Glutamatergic neuron (in vitro differentiated cells): ENCODE measurements at regions not wholly inside any gene's neighbourhood (a gene's known extent, or its start where the extent isn't known, plus 50 kb on each side); places are given as distances from the start of the nearest gene placed in this dataset.

Experiments
- DNase-seq: peaks from one replicate; pipeline ENCODE4 v3.0.0; 2022
- H3K27ac Mint-ChIP-seq: one replicate; pipeline ENCODE4 v1.8.0; 2020; ENCODE audit warnings: mild to moderate bottlenecking, mixed read lengths, inconsistent platforms; ENCODE audit not compliant: unreplicated experiment
- H3K27me3 Mint-ChIP-seq: one replicate; pipeline ENCODE4 v1.8.0; 2020; ENCODE audit warnings: mild to moderate bottlenecking, moderate library complexity, mixed read lengths, inconsistent platforms; ENCODE audit not compliant: unreplicated experiment
- H3K36me3 Mint-ChIP-seq: one replicate; pipeline ENCODE4 v1.8.0; 2020; ENCODE audit warnings: mild to moderate bottlenecking, mixed read lengths, inconsistent platforms; ENCODE audit not compliant: unreplicated experiment
- H3K4me1 Mint-ChIP-seq: one replicate; pipeline ENCODE4 v1.8.0; 2020; ENCODE audit warnings: mild to moderate bottlenecking, low read depth, mixed read lengths, inconsistent platforms; ENCODE audit not compliant: unreplicated experiment
- H3K4me3 Mint-ChIP-seq: one replicate; pipeline ENCODE4 v1.8.0; 2020; ENCODE audit warnings: mild to moderate bottlenecking, mixed read lengths, inconsistent platforms; ENCODE audit not compliant: unreplicated experiment
- H3K9me3 Mint-ChIP-seq: one replicate; pipeline ENCODE4 v1.8.0; 2020; ENCODE audit warnings: mild to moderate bottlenecking, moderate library complexity, mixed read lengths, inconsistent platforms; ENCODE audit not compliant: unreplicated experiment
- CTCF ChIP-seq: fragments of 200-600 bp; sonication (generic); IDR thresholded peaks from one replicate; pipeline ENCODE4 v1.5.0; 2021; ENCODE audit not compliant: partially characterized antibody, unreplicated experiment

- H3K9me3 Mint-ChIP-seq: no peaks in the 10 kb centered on the region
- H3K27me3 Mint-ChIP-seq: no peaks in the 10 kb centered on the region
- peaks cover 7% of the 10 kb centered on the region for H3K4me1 Mint-ChIP-seq
- no peak overlapping the region for H3K4me3 Mint-ChIP-seq
- H3K27ac Mint-ChIP-seq: no peak overlapping the region
- H3K36me3 Mint-ChIP-seq: no peaks in the 10 kb centered on the region
- no peak for DNase-seq
- no peak for TF ChIP-seq CTCF
Measured at GRCh38 chr5:110345623-110346022, 380.8 kb downstream of the TMEM232 start.

GRCh38 chr5:110346893-110347358 is 379.5 kb downstream of the TMEM232 start:
- no peak for DNase-seq
- Mint-ChIP-seq H3K27ac (no peak overlapping the region), H3K4me1 (peaks cover 7% of the 10 kb centered on the region), H3K4me3 (no peak overlapping the region), H3K36me3 (no peaks in the 10 kb centered on the region), H3K9me3 (no peaks in the 10 kb centered on the region), H3K27me3 (no peaks in the 10 kb centered on the region)
- no peak for TF ChIP-seq CTCF

- H3K4me1 Mint-ChIP-seq: peaks cover 1% of the 10 kb centered on the region
- no peaks in the 10 kb centered on the region for H3K36me3 Mint-ChIP-seq
- H3K9me3 Mint-ChIP-seq: no peaks in the 10 kb centered on the region
- DNase-seq: no peak
- TF ChIP-seq CTCF: no peak
- H3K4me3 Mint-ChIP-seq: no peak overlapping the region
- H3K27me3 Mint-ChIP-seq: no peaks in the 10 kb centered on the region
- H3K27ac Mint-ChIP-seq: no peak overlapping the region
Measured at GRCh38 chr5:110347781-110348180, 378.7 kb downstream of the TMEM232 start.

- no peak for DNase-seq
- H3K36me3 Mint-ChIP-seq: no peaks in the 10 kb centered on the region
- no peak overlapping the region for H3K27ac Mint-ChIP-seq
- no peaks in the 10 kb centered on the region for H3K4me1 Mint-ChIP-seq
- H3K27me3 Mint-ChIP-seq: no peaks in the 10 kb centered on the region
- H3K4me3 Mint-ChIP-seq: no peak overlapping the region
- no peaks in the 10 kb centered on the region for H3K9me3 Mint-ChIP-seq
- TF ChIP-seq CTCF: no peak
Measured at GRCh38 chr5:110351430-110351829, 375.0 kb downstream of the TMEM232 start.

- DNase-seq: no peak
- no peaks in the 10 kb centered on the region for H3K9me3 Mint-ChIP-seq
- no peaks in the 10 kb centered on the region for H3K36me3 Mint-ChIP-seq
- no peaks in the 10 kb centered on the region for H3K4me1 Mint-ChIP-seq
- TF ChIP-seq CTCF: no peak
- H3K27ac Mint-ChIP-seq: no peak overlapping the region
- H3K27me3 Mint-ChIP-seq: no peaks in the 10 kb centered on the region
- H3K4me3 Mint-ChIP-seq: no peak overlapping the region
Measured at GRCh38 chr5:110354311-110354710, 372.2 kb downstream of the TMEM232 start.
